ENCODE measurements at regions not wholly inside any gene's neighbourhood (a gene's known extent, or its start where the extent isn't known, plus 50 kb on each side); places are given as distances from the start of the nearest gene placed in this dataset.

DNA sequence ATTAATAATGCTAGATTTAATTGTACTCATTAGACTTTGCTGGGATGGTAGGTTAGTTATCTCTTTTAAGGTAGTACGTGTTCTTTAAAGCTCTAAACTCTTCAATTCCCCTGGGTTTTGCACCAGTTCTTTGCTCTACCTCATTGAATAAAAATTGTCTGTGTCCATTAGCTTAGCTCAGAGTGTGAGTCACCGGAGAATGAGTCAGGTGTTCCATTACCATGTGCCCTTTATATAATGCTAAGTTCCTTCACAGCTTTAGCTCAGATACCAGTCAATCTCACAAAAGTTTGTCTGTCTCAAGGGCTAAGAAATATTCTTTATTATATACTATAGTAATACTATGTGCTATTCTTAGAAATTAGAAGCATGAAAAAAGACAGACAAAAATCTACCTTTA is 339.4 kb downstream of the PRELID2 start:
- no peak for TF ChIP-seq EZH2phosphoT487 (IDR thresholded peaks at IDR 0.05; ENCODE audit: borderline replicate concordance)
- TF ChIP-seq, protein P1, sequence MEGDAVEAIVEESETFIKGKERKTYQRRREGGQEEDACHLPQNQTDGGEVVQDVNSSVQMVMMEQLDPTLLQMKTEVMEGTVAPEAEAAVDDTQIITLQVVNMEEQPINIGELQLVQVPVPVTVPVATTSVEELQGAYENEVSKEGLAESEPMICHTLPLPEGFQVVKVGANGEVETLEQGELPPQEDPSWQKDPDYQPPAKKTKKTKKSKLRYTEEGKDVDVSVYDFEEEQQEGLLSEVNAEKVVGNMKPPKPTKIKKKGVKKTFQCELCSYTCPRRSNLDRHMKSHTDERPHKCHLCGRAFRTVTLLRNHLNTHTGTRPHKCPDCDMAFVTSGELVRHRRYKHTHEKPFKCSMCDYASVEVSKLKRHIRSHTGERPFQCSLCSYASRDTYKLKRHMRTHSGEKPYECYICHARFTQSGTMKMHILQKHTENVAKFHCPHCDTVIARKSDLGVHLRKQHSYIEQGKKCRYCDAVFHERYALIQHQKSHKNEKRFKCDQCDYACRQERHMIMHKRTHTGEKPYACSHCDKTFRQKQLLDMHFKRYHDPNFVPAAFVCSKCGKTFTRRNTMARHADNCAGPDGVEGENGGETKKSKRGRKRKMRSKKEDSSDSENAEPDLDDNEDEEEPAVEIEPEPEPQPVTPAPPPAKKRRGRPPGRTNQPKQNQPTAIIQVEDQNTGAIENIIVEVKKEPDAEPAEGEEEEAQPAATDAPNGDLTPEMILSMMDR (conservative IDR thresholded peaks at IDR 0.05; ENCODE audit: low read length) = no peak
